IMR-90 (cell line): ENCODE measurements at regions not wholly inside any gene's neighbourhood (a gene's known extent, or its start where the extent isn't known, plus 50 kb on each side); places are given as distances from the start of the nearest gene placed in this dataset.

Experiments
- POLR2A ChIP-seq: IDR thresholded peaks from 2 replicates; pipeline ENCODE4 v1.6.1; 2012; ENCODE audit warnings: mild to moderate bottlenecking, low read depth, low read length
- RAD21 ChIP-seq: IDR thresholded peaks from 2 replicates; pipeline ENCODE4 v1.6.1; 2012; ENCODE audit warnings: low read length, improper control_type of control experiment
- RFX5 ChIP-seq: IDR thresholded peaks from 2 replicates; pipeline ENCODE4 v1.8.0; 2012; ENCODE audit warnings: low read depth, mild to moderate bottlenecking, low read length, moderate library complexity
- TF ChIP-seq, protein P1 (sequence below): conservative IDR thresholded peaks from 2 replicates; pipeline ENCODE4 v1.5.1; 2012; ENCODE audit warnings: mild to moderate bottlenecking, low read depth, low read length, improper control_type of control experiment

DNA sequence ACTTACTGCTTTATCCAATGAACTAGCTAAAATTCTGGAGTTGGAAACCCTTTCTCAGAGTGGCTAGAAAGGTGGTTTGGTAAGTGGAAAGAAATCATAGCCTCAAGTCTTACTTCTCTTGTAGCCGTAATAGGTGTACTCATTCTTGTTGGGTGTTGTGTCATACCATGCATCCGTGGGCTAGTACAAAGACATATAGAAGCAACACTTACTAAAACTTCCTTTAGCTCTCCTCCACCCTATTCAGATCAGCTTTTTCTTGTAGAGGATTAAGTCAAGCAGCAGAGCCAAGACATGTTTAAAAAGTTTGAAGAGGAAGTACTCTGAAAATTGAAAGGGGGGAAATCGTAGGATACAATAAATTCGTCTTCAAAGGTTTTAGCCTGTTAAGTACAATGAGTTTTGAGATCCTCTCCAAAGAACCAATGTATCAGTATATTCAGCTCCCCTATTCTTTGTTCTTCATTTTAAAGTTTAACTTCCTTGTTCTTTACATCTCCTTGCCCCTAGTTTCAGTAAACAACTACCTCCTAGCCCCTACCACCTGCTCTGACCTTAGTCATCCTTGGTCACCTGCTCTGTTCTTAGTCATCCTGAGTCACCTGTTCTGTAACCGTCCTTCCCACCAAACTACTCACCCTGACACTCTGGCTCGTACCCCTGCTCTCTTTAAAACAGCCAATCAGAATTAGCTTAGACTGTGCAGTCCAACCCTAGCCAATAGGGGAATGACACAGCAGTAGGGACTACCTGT lies 62.1 kb upstream of the DEUP1 start:
- TF ChIP-seq POLR2A (no peak), RAD21 (no peak), RFX5 (no peak)
- TF ChIP-seq, protein P1, sequence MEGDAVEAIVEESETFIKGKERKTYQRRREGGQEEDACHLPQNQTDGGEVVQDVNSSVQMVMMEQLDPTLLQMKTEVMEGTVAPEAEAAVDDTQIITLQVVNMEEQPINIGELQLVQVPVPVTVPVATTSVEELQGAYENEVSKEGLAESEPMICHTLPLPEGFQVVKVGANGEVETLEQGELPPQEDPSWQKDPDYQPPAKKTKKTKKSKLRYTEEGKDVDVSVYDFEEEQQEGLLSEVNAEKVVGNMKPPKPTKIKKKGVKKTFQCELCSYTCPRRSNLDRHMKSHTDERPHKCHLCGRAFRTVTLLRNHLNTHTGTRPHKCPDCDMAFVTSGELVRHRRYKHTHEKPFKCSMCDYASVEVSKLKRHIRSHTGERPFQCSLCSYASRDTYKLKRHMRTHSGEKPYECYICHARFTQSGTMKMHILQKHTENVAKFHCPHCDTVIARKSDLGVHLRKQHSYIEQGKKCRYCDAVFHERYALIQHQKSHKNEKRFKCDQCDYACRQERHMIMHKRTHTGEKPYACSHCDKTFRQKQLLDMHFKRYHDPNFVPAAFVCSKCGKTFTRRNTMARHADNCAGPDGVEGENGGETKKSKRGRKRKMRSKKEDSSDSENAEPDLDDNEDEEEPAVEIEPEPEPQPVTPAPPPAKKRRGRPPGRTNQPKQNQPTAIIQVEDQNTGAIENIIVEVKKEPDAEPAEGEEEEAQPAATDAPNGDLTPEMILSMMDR = no peak
